Keratinocyte (primary cell): ENCODE measurements at regions not wholly inside any gene's neighbourhood (a gene's known extent, or its start where the extent isn't known, plus 50 kb on each side); places are given as distances from the start of the nearest gene placed in this dataset.

Source experiments
- DNase-seq: peaks from one replicate; pipeline ENCODE4 v3.0.0-alpha.2; 2011; ENCODE audit warnings: low read depth, missing footprints, low spot score
- FAIRE-seq: peaks from 2 replicates; lab custom pipeline; 2011; peaks lifted over from hg19 to GRCh38; lab: Jason Lieb, UNC
- H2AFZ ChIP-seq: 2 replicates; pipeline ENCODE4 v1.6.0; 2012; ENCODE audit warnings: low read length, control low read depth, inconsistent platforms; ENCODE audit not compliant: control insufficient read depth
- H3K27ac ChIP-seq: 2 replicates; pipeline ENCODE4 v1.5.1; 2011; ENCODE audit warnings: low read length; ENCODE audit not compliant: control insufficient read depth, insufficient read depth
- H3K27me3 ChIP-seq: 3 replicates; pipeline ENCODE4 v1.6.0; 2011; ENCODE audit warnings: low read length; ENCODE audit not compliant: control insufficient read depth, insufficient read depth; ENCODE audit errors: extremely low read depth
- H3K36me3 ChIP-seq, 2 experiments: 2 replicates in 1 of 2; 3 replicates in 1 of 2; pipeline ENCODE4 v1.5.1; 2011; ENCODE audit warnings: low read length in 2 of 2, mild to moderate bottlenecking in 1 of 2; ENCODE audit not compliant: control insufficient read depth in 2 of 2, insufficient read depth in 2 of 2; ENCODE audit errors: extremely low read depth in 1 of 2
- H3K4me1 ChIP-seq: 3 replicates; pipeline ENCODE4 v1.5.1; 2011; ENCODE audit warnings: low read length; ENCODE audit not compliant: control insufficient read depth, insufficient read depth; ENCODE audit errors: extremely low read depth
- H3K4me2 ChIP-seq: 3 replicates; pipeline ENCODE4 v1.6.0; 2011; ENCODE audit warnings: low read depth, low read length; ENCODE audit not compliant: control insufficient read depth, insufficient read depth; ENCODE audit errors: extremely low read depth
- H3K4me3 ChIP-seq, 3 experiments: fragments of 200-600 bp in 1 of 3; sonication (generic) in 1 of 3; 2 replicates in 2 of 3; 3 replicates in 1 of 3; pipeline ENCODE4 v1.5.1; 2011 to 2016; ENCODE audit warnings: low read length in 3 of 3, mild to moderate bottlenecking in 3 of 3, control low read depth in 2 of 3, inconsistent platforms in 1 of 3, low read depth in 1 of 3, mixed read lengths in 1 of 3, mixed run types in 1 of 3, moderate library complexity in 1 of 3; ENCODE audit not compliant: control insufficient read depth in 2 of 3, insufficient read depth in 2 of 3; ENCODE audit errors: extremely low read depth in 1 of 3
- H3K79me2 ChIP-seq: 2 replicates; pipeline ENCODE4 v1.6.0; 2012; ENCODE audit warnings: low read length; ENCODE audit not compliant: control insufficient read depth, insufficient read depth
- H3K9ac ChIP-seq: 3 replicates; pipeline ENCODE4 v1.6.0; 2011; ENCODE audit warnings: low read length; ENCODE audit not compliant: control insufficient read depth, insufficient read depth; ENCODE audit errors: extremely low read depth
- H3K9me1 ChIP-seq: 3 replicates; pipeline ENCODE4 v1.6.0; 2011; ENCODE audit warnings: low read length; ENCODE audit not compliant: control insufficient read depth, insufficient read depth; ENCODE audit errors: extremely low read depth
- H3K9me3 ChIP-seq: 2 replicates; pipeline ENCODE4 v1.5.1; 2012; ENCODE audit warnings: low read depth, low read length; ENCODE audit not compliant: control insufficient read depth
- H4K20me1 ChIP-seq: 3 replicates; pipeline ENCODE4 v1.6.0; 2011; ENCODE audit warnings: low read length; ENCODE audit not compliant: control insufficient read depth, insufficient read depth; ENCODE audit errors: extremely low read depth
- EZH2 ChIP-seq: IDR thresholded peaks from one replicate; pipeline ENCODE4 v1.6.1; 2012; ENCODE audit warnings: inconsistent platforms, mild to moderate bottlenecking, low read length, moderate library complexity
- dilution Hi-C: fragments of 300-500 bp; cut with MboI; formaldehyde crosslinking; loops from one replicate; pipeline ENCODE4 v1.7.0; 2020; ENCODE audit warnings: low sequenced_read_pairs; ENCODE audit not compliant: extremely low pct_ligation_motif_present
- TF ChIP-seq, protein P1 (sequence below), 3 experiments: IDR thresholded peaks in 1 of 3; conservative IDR thresholded peaks in 1 of 3; optimal IDR thresholded peaks in 1 of 3; 2 replicates in 2 of 3; 3 replicates in 1 of 3; pipeline versions ENCODE3 to v1.5.1; 2011; ENCODE audit warnings: low read length in 3 of 3, mild to moderate bottlenecking in 3 of 3, moderate library complexity in 2 of 3, control low read depth in 1 of 3, inconsistent platforms in 1 of 3; ENCODE audit not compliant: insufficient read depth in 2 of 3; ENCODE audit errors: extremely low read depth in 1 of 3

DNA sequence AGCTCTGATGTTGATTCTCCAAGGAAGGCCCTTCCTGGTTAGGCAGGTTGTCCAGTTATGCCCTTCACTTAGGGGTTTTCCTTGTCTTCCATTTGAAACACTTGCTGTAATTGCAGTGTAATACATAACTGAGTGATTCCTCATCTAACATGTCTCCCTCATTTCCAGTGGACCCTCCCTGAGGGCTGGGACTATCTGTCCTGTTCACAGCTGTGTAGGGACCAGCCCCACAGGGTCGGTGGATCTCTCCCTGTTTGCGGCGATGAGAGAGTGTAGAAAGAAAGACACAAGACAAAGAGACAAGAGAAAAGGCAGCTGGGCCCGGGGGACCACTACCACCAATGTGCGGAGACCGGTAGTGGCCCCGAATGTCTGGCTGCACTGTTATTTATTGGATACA lies 135.9 kb upstream of the EEPD1 start:
- Histone ChIP-seq H3K4me2 (no peak overlapping the region), H3K9ac (no peak overlapping the region), H3K9me1 (no peaks in the 10 kb centered on the region), H3K79me2 (no peaks in the 10 kb centered on the region), H3K27me3 (no peaks in the 10 kb centered on the region), H3K36me3 (no peaks in the 10 kb centered on the region), H3K4me3 (no peak overlapping the region), H3K9me3 (no peaks in the 10 kb centered on the region), H4K20me1 (no peaks in the 10 kb centered on the region), H2AFZ (no peak overlapping the region), H3K27ac (no peak overlapping the region), H3K4me1 (no peaks in the 10 kb centered on the region)
- TF ChIP-seq, protein P1, sequence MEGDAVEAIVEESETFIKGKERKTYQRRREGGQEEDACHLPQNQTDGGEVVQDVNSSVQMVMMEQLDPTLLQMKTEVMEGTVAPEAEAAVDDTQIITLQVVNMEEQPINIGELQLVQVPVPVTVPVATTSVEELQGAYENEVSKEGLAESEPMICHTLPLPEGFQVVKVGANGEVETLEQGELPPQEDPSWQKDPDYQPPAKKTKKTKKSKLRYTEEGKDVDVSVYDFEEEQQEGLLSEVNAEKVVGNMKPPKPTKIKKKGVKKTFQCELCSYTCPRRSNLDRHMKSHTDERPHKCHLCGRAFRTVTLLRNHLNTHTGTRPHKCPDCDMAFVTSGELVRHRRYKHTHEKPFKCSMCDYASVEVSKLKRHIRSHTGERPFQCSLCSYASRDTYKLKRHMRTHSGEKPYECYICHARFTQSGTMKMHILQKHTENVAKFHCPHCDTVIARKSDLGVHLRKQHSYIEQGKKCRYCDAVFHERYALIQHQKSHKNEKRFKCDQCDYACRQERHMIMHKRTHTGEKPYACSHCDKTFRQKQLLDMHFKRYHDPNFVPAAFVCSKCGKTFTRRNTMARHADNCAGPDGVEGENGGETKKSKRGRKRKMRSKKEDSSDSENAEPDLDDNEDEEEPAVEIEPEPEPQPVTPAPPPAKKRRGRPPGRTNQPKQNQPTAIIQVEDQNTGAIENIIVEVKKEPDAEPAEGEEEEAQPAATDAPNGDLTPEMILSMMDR (optimal IDR thresholded peaks at IDR 0.05 in 1 of 3, IDR thresholded peaks at IDR 0.05 in 1 of 3, conservative IDR thresholded peaks at IDR 0.05 in 1 of 3; ENCODE audit: extremely low read depth in 1 of 3, insufficient read depth in 2 of 3, low read length in 3 of 3) = no peak
- no peak for TF ChIP-seq EZH2
- dilution Hi-C loops = no loop called here
- no peak for FAIRE-seq
- no peak for DNase-seq

DNA sequence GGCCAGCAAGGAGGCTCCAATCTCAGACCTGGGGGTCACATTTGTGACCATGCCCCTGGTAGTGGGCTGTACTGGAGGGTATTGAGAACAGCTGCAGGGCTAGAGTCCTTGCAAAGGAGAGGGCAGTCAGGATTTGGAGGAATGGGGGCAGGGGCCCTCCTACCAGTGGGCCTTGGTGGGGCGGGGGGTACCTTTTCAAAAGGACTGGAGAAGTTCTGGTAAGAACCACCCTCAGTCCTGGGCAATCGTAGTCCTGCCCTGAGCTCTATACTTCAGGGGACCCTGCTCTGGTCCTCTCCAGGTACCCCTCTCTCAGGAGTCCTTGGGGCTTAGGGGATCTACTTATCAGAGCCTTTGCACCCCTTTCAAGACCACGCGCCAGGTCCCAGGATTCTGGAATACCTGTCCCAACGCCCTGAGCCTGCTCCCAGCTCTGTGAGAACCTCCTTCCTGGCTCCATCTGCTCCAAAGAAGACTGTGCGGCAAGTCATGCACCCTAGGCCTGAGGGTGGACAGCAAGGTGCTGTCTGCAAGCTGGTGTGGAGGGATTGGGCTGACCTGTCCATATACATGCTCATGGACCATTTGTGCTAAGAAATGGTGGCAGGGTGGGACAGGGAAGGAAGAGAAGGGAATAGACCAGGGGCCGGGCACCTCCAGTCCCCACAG lies 134.1 kb upstream of the EEPD1 start:
- TF ChIP-seq EZH2 = no peak
- TF ChIP-seq, protein P1 (optimal IDR thresholded peaks at IDR 0.05 in 1 of 3, IDR thresholded peaks at IDR 0.05 in 1 of 3, conservative IDR thresholded peaks at IDR 0.05 in 1 of 3; ENCODE audit: extremely low read depth in 1 of 3, insufficient read depth in 2 of 3, low read length in 3 of 3) = no peak
- Histone ChIP-seq H2AFZ (no peak overlapping the region), H3K27me3 (no peaks in the 10 kb centered on the region), H3K4me1 (no peaks in the 10 kb centered on the region), H3K27ac (no peak overlapping the region), H3K9me1 (no peaks in the 10 kb centered on the region), H3K79me2 (no peaks in the 10 kb centered on the region), H4K20me1 (no peaks in the 10 kb centered on the region), H3K4me2 (no peak overlapping the region), H3K9me3 (no peaks in the 10 kb centered on the region), H3K4me3 (no peak overlapping the region), H3K36me3 (no peaks in the 10 kb centered on the region), H3K9ac (no peak overlapping the region)
- DNase-seq (no peak), FAIRE-seq (no peak)
- dilution Hi-C loops = no loop called here
